Stimulated activated CD4-positive, alpha-beta T cell treated with anti-CD3 and anti-CD28 coated beads, Interleukin-12 subunit alpha, Interleukin-12 subunit beta, amount 100 ng/mL, for 48 hours (primary cell): ENCODE measurements at regions not wholly inside any gene's neighbourhood (a gene's known extent, or its start where the extent isn't known, plus 50 kb on each side); places are given as distances from the start of the nearest gene placed in this dataset.

Experiments used
- DNase-seq, 3 donors: peaks; one replicate each; pipeline ENCODE4 v3.0.0-alpha.2; 2020; ENCODE audit warnings: low read depth in 2 of 3, low spot score in 1 of 3

DNA sequence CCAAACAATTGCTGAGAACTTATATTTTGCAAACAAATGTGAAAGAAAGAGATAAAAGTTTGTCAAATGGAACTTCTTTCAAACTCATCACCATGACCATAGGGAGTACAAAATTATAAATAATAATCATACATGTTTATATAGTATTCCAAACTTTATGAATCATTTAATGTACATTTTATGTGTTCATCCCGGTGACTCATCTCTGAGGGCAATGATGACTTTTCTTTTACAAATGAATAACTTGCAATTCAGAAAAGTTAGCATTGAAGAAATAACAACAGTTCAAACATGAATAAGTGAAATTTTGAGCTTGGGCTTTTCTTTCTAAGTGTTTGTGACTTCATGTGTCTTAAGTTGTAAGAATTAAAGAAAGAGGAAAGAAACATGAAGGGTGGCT lies 66.3 kb upstream of the CDH8 start:
- no peak for DNase-seq

DNA sequence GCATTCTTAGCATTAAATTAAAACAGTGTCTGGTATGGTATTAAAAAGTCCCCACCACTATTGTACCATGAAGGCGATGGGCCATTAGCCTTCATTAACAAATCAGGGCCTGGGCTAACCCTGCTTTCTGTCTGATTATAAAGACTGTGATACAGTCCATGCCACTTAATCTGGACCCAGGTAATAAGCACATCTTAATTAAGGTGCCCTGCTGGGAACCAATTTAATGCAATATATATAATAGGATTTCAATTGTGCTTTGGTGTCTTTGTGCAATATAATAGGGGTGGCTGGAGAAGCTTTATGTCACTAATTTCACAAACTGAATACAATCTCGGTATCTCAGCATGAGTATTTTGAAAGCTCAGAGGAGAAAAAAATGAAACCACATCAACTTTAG lies 64.4 kb upstream of the CDH8 start:
- no peak for DNase-seq

DNA sequence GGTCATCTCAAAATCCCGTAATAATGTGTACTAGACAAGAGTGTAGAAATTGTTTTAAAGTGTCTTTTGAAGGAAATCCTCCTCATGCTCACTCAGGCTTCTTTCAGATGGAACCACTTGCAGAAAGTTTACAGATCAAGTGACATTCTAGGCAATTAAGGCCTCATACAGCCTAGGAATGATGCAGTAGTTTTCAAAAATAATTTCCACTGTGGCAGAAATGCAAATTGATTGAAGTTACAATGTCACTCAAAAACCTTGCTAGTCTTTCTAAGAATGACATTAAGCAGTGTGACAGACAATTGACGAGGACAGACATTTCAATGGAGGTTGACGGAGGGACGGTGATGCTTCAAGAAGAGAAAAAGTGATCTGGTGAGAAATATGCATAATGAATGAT lies 53.5 kb upstream of the CDH8 start:
- DNase-seq, result no peak

DNA sequence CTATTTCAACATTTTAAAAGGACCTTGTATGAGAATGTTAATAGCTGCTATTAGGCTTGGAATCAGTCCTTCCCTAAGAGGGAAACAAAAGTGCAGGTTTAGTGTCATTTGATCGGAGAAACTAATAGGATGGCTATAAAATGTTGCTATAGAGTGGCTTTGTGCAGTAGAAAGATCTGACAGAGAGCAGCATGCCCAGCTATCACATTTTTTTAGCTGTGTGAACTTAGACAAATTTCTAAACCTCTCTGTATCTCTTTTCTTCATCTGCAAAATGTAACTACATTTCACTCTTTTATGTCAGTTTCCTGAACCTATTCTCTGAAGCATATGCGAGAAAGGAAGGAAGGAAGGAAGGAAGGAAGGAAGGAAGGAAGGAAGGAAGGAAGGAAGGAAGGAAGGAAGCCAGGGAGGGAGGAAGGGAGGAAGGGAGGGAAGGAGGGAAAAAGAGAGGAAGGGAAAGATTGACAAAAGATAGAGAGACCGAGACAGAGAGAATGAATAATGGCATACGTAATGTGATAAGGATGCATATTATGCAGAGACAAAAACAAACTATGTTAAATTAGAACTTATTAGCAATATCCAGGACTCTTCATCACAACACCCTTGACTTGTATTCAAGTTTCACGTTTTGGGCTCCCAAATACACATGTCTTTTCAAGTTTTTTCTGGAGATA lies 52.6 kb upstream of the CDH8 start:
- DNase-seq, result no peak
